Liver (tissue), 3 donors: ENCODE measurements at regions not wholly inside any gene's neighbourhood (a gene's known extent, or its start where the extent isn't known, plus 50 kb on each side); places are given as distances from the start of the nearest gene placed in this dataset.

Experiments
- EGR1 ChIP-seq, 2 donors: IDR thresholded peaks; 2 replicates each; pipeline ENCODE4 v1.6.1; 2016 to 2018; ENCODE audit warnings: antibody characterized with exemption in 2 of 2, low read depth in 2 of 2
- GABPA ChIP-seq, 2 donors: IDR thresholded peaks in 1 of 2; conservative IDR thresholded peaks in 1 of 2; 2 replicates each; pipeline ENCODE4 v1.6.1; 2016; ENCODE audit warnings: antibody characterized with exemption in 2 of 2, mild to moderate bottlenecking in 1 of 2, moderate library complexity in 1 of 2
- HNF4A ChIP-seq, 2 donors: conservative IDR thresholded peaks; 2 replicates each; pipeline ENCODE4 v1.6.1; 2016; ENCODE audit warnings: antibody characterized with exemption in 2 of 2, mild to moderate bottlenecking in 2 of 2
- JUND ChIP-seq, 2 donors: IDR thresholded peaks; 2 replicates each; pipeline ENCODE4 v1.6.1; 2016; ENCODE audit warnings: antibody characterized with exemption in 2 of 2
- RAD21 ChIP-seq, 2 donors: IDR thresholded peaks; 2 replicates each; pipeline ENCODE4 v1.6.1; 2016; ENCODE audit warnings: antibody characterized with exemption in 2 of 2, mild to moderate bottlenecking in 2 of 2
- TAF1 ChIP-seq: conservative IDR thresholded peaks from 2 replicates; pipeline ENCODE4 v1.6.1; 2016; ENCODE audit warnings: antibody characterized with exemption, mild to moderate bottlenecking
- TF ChIP-seq, protein P1 (sequence below): fragments of 150-350 bp; IDR thresholded peaks from 2 replicates; pipeline ENCODE4 v1.5.1; 2017; ENCODE audit warnings: improper control_type of control experiment, low read depth, low read length; ENCODE audit not compliant: missing input control
- TF ChIP-seq, protein P2 (sequence below): IDR thresholded peaks from 2 replicates; pipeline ENCODE4 v1.6.1; 2016; ENCODE audit warnings: antibody characterized with exemption, mild to moderate bottlenecking
- TF ChIP-seq, protein P3 (sequence below): IDR thresholded peaks from 2 replicates; pipeline ENCODE4 v1.6.1; 2016; ENCODE audit warnings: antibody characterized with exemption
- TF ChIP-seq, protein P4 (sequence below): IDR thresholded peaks from 2 replicates; pipeline ENCODE4 v1.6.1; 2016; ENCODE audit warnings: antibody characterized with exemption
- donor health status: healthy.
- donor health status: healthy.

DNA sequence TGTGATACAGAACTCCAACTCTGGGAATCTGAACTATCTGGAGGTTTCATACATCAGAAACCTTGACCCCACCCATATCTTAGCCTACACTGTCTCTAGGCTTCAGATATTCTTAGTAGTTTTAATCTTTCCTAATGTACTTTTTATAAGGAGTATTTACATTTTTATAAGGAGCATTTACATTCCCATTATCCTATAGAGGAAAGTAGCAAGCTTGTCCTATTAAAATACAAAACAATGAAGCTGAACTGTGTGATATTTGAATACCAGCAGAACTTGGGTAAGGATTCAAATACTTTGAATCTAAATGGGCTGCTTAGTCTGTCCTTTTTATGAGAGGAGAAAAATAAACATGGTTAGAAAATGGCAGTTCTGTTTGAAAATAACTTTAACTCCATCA is 247.4 kb downstream of the FMR1NB start:
- no peak for TF ChIP-seq RAD21 (IDR thresholded peaks at IDR 0.05)
- TF ChIP-seq, protein P1, sequence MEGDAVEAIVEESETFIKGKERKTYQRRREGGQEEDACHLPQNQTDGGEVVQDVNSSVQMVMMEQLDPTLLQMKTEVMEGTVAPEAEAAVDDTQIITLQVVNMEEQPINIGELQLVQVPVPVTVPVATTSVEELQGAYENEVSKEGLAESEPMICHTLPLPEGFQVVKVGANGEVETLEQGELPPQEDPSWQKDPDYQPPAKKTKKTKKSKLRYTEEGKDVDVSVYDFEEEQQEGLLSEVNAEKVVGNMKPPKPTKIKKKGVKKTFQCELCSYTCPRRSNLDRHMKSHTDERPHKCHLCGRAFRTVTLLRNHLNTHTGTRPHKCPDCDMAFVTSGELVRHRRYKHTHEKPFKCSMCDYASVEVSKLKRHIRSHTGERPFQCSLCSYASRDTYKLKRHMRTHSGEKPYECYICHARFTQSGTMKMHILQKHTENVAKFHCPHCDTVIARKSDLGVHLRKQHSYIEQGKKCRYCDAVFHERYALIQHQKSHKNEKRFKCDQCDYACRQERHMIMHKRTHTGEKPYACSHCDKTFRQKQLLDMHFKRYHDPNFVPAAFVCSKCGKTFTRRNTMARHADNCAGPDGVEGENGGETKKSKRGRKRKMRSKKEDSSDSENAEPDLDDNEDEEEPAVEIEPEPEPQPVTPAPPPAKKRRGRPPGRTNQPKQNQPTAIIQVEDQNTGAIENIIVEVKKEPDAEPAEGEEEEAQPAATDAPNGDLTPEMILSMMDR = no peak
- TF ChIP-seq, protein P2, sequence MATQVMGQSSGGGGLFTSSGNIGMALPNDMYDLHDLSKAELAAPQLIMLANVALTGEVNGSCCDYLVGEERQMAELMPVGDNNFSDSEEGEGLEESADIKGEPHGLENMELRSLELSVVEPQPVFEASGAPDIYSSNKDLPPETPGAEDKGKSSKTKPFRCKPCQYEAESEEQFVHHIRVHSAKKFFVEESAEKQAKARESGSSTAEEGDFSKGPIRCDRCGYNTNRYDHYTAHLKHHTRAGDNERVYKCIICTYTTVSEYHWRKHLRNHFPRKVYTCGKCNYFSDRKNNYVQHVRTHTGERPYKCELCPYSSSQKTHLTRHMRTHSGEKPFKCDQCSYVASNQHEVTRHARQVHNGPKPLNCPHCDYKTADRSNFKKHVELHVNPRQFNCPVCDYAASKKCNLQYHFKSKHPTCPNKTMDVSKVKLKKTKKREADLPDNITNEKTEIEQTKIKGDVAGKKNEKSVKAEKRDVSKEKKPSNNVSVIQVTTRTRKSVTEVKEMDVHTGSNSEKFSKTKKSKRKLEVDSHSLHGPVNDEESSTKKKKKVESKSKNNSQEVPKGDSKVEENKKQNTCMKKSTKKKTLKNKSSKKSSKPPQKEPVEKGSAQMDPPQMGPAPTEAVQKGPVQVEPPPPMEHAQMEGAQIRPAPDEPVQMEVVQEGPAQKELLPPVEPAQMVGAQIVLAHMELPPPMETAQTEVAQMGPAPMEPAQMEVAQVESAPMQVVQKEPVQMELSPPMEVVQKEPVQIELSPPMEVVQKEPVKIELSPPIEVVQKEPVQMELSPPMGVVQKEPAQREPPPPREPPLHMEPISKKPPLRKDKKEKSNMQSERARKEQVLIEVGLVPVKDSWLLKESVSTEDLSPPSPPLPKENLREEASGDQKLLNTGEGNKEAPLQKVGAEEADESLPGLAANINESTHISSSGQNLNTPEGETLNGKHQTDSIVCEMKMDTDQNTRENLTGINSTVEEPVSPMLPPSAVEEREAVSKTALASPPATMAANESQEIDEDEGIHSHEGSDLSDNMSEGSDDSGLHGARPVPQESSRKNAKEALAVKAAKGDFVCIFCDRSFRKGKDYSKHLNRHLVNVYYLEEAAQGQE = no peak
- TF ChIP-seq HNF4A (conservative IDR thresholded peaks at IDR 0.05) = no peak
- TF ChIP-seq, protein P3, sequence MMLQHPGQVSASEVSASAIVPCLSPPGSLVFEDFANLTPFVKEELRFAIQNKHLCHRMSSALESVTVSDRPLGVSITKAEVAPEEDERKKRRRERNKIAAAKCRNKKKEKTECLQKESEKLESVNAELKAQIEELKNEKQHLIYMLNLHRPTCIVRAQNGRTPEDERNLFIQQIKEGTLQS = no peak
- no peak for TF ChIP-seq EGR1 (IDR thresholded peaks at IDR 0.05; ENCODE audit: low read depth in 2 of 2)
- no peak for TF ChIP-seq GABPA (IDR thresholded peaks at IDR 0.05 in 1 of 2, conservative IDR thresholded peaks at IDR 0.05 in 1 of 2)
- TF ChIP-seq, protein P4, sequence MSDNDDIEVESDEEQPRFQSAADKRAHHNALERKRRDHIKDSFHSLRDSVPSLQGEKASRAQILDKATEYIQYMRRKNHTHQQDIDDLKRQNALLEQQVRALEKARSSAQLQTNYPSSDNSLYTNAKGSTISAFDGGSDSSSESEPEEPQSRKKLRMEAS = no peak
- TF ChIP-seq JUND (IDR thresholded peaks at IDR 0.05) = no peak
- TF ChIP-seq TAF1 = no peak
